Parathyroid adenoma (tissue), 2 donors: ENCODE measurements at regions not wholly inside any gene's neighbourhood (a gene's known extent, or its start where the extent isn't known, plus 50 kb on each side); places are given as distances from the start of the nearest gene placed in this dataset.

Source experiments
- H2AFZ ChIP-seq: fragments of 300-600 bp; sonication (generic); one replicate; pipeline ENCODE4 v1.7.0; 2017; ENCODE audit warnings: antibody characterized with exemption, mild to moderate bottlenecking
- H3K27ac ChIP-seq: fragments of 300-600 bp; sonication (generic); one replicate; pipeline ENCODE4 v1.7.0; 2017
- H3K27me3 ChIP-seq: fragments of 300-600 bp; sonication (generic); one replicate; pipeline ENCODE4 v1.7.0; 2017; ENCODE audit warnings: low read length; ENCODE audit not compliant: control insufficient read depth, insufficient read depth
- H3K36me3 ChIP-seq: fragments of 300-600 bp; sonication (generic); one replicate; pipeline ENCODE4 v1.7.0; 2017; ENCODE audit warnings: low read length; ENCODE audit not compliant: control insufficient read depth, insufficient read depth
- H3K4me1 ChIP-seq: fragments of 300-600 bp; sonication (generic); one replicate; pipeline ENCODE4 v1.7.0; 2017; ENCODE audit warnings: control low read depth
- H3K4me2 ChIP-seq: fragments of 300-600 bp; sonication (generic); one replicate; pipeline ENCODE4 v1.7.0; 2017; ENCODE audit warnings: low read length
- H3K4me3 ChIP-seq: fragments of 300-600 bp; sonication (generic); one replicate; pipeline ENCODE4 v1.7.0; 2017; ENCODE audit warnings: low read depth, low read length
- H3K79me2 ChIP-seq: fragments of 300-600 bp; sonication (generic); one replicate; pipeline ENCODE4 v1.7.0; 2017; ENCODE audit warnings: control low read depth
- H3K9ac ChIP-seq: fragments of 300-600 bp; sonication (generic); one replicate; pipeline ENCODE4 v1.7.0; 2017; ENCODE audit warnings: mild to moderate bottlenecking
- H3K9me3 ChIP-seq: fragments of 300-600 bp; sonication (generic); one replicate; pipeline ENCODE4 v1.7.0; 2017; ENCODE audit warnings: low read length; ENCODE audit not compliant: control insufficient read depth
- TF ChIP-seq, protein P1 (sequence below): fragments of 300-600 bp; sonication (generic); IDR thresholded peaks from one replicate; pipeline ENCODE4 v1.7.0; 2017; ENCODE audit warnings: antibody characterized with exemption, mild to moderate bottlenecking
- donor health status: primary hyperparathyroidism.

DNA sequence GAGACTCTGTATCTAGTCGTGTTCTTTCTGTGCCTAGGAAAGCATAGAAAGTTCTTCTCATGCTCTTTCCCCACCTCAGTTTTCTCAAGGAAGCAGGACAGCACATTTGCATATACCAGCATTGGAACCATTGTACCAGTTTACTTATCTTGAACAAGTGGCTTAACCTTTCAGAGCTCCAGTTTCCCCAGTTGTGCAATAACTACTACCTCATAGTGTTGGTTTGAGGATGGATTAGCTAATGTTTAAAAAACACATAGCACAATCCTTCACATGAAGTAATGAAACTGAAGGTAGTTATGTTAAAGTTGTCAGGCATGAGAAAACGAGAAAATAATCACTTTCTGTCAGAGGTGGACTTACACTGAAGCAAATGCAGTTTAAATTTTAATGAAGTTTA lies 92.2 kb upstream of the H2AZ1 start:
- TF ChIP-seq, protein P1, sequence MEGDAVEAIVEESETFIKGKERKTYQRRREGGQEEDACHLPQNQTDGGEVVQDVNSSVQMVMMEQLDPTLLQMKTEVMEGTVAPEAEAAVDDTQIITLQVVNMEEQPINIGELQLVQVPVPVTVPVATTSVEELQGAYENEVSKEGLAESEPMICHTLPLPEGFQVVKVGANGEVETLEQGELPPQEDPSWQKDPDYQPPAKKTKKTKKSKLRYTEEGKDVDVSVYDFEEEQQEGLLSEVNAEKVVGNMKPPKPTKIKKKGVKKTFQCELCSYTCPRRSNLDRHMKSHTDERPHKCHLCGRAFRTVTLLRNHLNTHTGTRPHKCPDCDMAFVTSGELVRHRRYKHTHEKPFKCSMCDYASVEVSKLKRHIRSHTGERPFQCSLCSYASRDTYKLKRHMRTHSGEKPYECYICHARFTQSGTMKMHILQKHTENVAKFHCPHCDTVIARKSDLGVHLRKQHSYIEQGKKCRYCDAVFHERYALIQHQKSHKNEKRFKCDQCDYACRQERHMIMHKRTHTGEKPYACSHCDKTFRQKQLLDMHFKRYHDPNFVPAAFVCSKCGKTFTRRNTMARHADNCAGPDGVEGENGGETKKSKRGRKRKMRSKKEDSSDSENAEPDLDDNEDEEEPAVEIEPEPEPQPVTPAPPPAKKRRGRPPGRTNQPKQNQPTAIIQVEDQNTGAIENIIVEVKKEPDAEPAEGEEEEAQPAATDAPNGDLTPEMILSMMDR, result no peak
- H3K79me2 ChIP-seq, result no peaks in the 10 kb centered on the region
- no peak overlapping the region for H2AFZ ChIP-seq

DNA sequence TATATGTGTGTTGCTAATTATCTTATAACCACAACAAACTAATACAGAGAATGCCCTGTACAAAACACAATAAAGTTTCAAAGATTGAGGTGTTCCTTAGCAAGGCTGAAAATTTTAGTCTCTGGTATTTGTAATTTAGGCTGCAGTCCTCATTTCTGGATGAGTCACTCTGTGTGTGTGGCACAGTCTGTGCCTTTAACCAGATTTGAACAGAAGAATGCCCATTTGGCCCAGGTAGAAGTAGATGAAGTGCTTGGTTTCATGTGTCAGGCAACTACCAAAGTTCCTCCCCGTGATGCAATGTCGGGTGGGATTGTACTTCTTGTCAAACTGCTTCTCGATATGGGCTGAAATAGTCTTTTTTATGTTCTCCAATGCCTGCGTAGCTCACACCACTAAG lies 91.6 kb upstream of the H2AZ1 start:
- TF ChIP-seq, protein P1, result no peak
- Histone ChIP-seq H3K9ac (no peak overlapping the region), H3K4me2 (no peak overlapping the region), H2AFZ (no peak overlapping the region), H3K79me2 (no peaks in the 10 kb centered on the region), H3K27me3 (no peaks in the 10 kb centered on the region), H3K36me3 (no peaks in the 10 kb centered on the region), H3K4me3 (no peak overlapping the region), H3K27ac (no peak overlapping the region), H3K4me1 (no peaks in the 10 kb centered on the region), H3K9me3 (no peaks in the 10 kb centered on the region)

More for the DNA sequence above, 92.2 kb upstream of the H2AZ1 start:
- no peaks in the 10 kb centered on the region for H3K4me1 ChIP-seq
- H3K9me3 ChIP-seq, result no peaks in the 10 kb centered on the region
- no peak overlapping the region for H3K9ac ChIP-seq
- no peak overlapping the region for H3K4me2 ChIP-seq
- H3K4me3 ChIP-seq, result no peak overlapping the region
- no peak overlapping the region for H3K27ac ChIP-seq
- no peaks in the 10 kb centered on the region for H3K36me3 ChIP-seq
- H3K27me3 ChIP-seq, result no peaks in the 10 kb centered on the region

DNA sequence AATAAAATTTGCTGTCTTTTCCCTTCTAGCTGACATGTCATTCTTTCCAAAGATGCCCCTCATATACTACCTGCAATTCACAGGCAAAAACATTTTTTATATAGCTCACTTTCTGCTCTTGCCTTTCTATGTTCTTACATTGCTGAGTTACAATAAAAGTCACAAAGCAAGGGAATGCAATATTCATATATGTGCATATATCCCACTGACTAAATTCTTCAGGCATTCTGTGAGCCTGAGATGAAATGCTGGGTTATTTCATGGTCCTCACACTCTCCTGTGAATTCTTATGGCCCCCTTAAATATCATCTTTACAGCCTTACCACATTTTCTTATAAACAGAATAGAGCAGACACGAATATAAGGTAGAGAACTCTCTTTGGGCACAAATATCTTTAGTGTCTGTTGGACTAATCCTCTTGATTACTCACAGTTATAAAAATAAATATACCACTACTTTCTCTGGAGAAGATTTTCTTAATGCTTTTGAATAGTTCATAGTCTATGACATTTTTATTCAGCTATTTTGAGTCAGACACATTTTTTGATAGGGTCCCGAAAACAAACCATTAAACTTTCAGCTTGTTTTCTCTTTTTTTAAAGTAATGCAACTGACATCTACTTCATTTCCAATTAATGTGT lies 84.1 kb upstream of the H2AZ1 start:
- H3K4me1 ChIP-seq, result no peaks in the 10 kb centered on the region
- no peak overlapping the region for H3K9ac ChIP-seq
- H3K4me3 ChIP-seq, result no peak overlapping the region
- TF ChIP-seq, protein P1, result no peak
- no peak overlapping the region for H3K4me2 ChIP-seq
- H3K79me2 ChIP-seq, result no peaks in the 10 kb centered on the region
- H3K27me3 ChIP-seq, result no peaks in the 10 kb centered on the region
- no peak overlapping the region for H3K27ac ChIP-seq
- H2AFZ ChIP-seq, result no peak overlapping the region
- H3K36me3 ChIP-seq, result no peaks in the 10 kb centered on the region
- H3K9me3 ChIP-seq, result no peaks in the 10 kb centered on the region

DNA sequence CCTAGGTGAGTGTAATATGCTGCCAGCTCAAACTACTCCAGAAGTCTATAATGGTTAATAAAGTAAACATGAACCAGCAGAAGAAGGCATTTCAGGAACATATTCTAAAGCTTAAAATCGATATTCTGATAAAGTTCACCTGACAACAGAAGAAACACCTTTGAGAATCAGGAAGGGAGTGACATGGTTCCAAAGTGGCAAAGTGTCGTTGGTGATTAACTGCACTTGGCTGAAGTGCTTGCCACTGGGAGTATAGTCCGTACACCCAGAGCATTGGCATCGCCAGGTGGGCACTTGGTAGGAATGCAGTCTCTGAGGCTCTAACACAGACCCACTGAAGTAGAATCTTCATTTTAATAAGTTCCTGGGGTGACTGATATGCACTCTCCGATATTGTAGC lies 76.0 kb upstream of the H2AZ1 start:
- Histone ChIP-seq H3K9ac (no peak overlapping the region), H3K36me3 (no peaks in the 10 kb centered on the region), H3K4me3 (no peak overlapping the region), H3K27me3 (no peaks in the 10 kb centered on the region), H2AFZ (no peak overlapping the region), H3K9me3 (no peaks in the 10 kb centered on the region), H3K79me2 (no peaks in the 10 kb centered on the region), H3K27ac (no peak overlapping the region), H3K4me1 (no peaks in the 10 kb centered on the region), H3K4me2 (no peak overlapping the region)
- TF ChIP-seq, protein P1, result no peak

DNA sequence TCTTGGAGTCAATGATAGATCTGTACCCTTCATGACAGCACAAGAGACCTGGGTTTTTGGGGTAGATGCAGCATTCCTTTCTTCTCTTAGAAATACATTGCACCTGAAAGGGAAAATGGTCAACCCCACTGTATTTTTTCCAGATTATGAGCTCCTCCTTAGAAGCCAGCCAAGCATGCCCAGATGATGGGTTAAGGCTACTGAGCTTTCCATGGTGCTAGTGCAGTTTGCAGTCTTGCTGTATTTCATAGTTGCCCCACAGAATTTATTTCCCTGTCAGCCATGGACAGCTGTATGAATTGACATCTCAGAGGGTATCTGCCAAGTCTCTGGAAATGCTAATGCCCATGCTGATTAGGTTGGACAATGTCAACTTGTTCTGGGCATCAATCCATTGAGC lies 73.7 kb upstream of the H2AZ1 start:
- Histone ChIP-seq H3K27me3 (no peaks in the 10 kb centered on the region), H3K9ac (no peak overlapping the region), H3K27ac (no peak overlapping the region), H3K4me2 (no peak overlapping the region), H3K4me3 (no peak overlapping the region), H3K9me3 (no peaks in the 10 kb centered on the region), H3K4me1 (no peaks in the 10 kb centered on the region), H2AFZ (no peak overlapping the region), H3K36me3 (no peaks in the 10 kb centered on the region), H3K79me2 (no peaks in the 10 kb centered on the region)
- TF ChIP-seq, protein P1, result no peak
